HG02938 (cell line): ENCODE measurements at regions not wholly inside any gene's neighbourhood (a gene's known extent, or its start where the extent isn't known, plus 50 kb on each side); places are given as distances from the start of the nearest gene placed in this dataset.
A peak's percentile ranks its signal among the peaks of the same experiment; 100 is the strongest.
"Not testable (repeated sequence)": the region's sequence is repeated elsewhere in the genome, so short reads cannot be mapped to it uniquely, and the experiment has no call there.

Experiments
- ATAC-seq: cut with Tn5 transposase; IDR thresholded peaks from one replicate; pipeline ENCODE4 v1.9.1; 2021; ENCODE audit warnings: mild to moderate bottlenecking, moderate library complexity; ENCODE audit not compliant: unreplicated experiment

DNA sequence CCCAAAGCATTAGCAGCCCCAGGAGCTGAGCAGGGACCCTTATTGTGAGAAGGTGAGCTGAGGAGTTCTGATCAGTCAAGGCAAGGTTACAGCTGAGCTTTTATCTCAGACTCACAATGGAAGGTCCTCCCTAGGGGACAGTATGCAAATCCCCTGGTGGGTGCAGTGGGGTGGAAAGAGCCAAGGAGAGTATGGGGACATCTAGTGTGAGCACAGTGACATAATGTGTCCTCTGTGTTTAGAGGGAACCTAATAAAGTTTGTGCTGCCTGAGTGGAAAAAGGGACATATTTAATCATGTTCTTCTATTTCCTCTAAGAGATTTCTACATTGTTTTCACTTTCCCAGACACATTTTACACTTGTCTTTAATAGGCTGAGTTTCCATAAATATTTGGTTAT is 438.0 kb downstream of the RPIA start:
- ATAC-seq, result not testable (repeated sequence)

DNA sequence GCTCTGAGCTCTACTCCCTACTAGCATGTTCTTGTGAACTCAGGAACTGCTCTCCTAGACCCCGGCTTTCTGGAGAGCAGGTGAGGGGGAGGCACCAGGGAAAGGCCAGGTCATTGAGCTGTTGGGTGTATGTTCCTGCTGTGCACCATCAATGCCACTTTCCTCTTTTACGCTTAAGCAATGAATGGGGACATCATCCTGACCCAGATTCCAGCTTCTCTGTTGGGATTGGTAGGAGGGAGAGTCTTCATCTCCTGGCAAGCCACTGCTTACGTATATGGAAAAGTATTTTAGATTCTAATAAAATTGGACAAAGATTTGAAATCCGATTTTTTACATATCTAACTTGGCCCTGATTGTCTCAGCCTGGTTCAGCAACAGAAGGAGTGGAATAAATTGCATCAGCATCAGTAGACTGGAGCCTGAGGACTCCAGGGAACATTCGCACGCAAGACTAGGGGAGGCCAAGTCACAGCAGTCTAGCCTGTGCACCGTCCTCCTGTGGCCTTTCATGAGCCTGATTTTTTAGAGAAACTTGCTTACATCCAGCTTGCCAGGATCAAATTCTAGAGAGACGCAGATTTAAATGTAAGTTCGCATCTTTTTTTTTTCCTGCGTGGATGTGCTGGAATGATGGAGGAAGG is 439.3 kb downstream of the RPIA start:
- not testable (repeated sequence) for ATAC-seq

DNA sequence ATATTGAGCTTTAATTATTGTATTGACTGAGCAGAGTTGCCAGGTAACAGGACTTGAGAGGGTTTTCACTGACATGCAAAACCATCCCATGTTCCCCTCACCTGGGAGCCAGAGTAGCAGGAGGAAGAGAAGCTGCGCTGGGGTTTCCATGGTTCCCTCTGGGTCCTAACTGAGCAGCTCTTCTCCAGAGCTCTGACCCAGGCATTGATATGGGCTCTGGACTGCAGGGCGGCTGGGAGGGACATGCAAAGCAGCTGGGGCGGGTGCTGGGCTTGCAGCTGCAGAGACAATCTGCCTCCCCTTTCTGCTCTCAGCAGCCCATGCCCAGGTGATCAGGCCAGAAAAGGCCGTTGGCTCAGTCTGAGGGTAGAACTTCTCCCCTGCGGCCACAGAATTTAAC is 451.5 kb downstream of the RPIA start:
- ATAC-seq, result not testable (repeated sequence)

DNA sequence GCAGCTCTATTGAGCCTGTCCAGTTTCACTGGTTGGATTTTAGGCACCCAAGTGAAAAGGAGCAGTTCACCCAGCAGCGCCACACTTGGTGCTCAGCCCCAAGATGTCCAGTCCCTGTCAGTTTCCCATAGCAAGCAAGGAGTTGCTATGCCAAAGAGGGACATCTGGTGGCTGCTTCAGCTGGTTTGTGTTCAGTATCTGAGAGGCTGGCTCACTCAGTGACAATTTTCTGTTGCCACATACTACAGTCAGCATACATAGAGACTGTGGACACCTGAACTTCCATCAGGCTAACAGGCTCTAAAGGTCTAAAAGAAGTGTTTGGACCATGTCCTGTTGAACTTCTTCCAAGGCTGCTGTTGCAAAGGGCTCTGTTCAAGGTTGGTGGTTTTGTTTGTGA is 453.9 kb downstream of the RPIA start:
- ATAC-seq, result not testable (repeated sequence)

DNA sequence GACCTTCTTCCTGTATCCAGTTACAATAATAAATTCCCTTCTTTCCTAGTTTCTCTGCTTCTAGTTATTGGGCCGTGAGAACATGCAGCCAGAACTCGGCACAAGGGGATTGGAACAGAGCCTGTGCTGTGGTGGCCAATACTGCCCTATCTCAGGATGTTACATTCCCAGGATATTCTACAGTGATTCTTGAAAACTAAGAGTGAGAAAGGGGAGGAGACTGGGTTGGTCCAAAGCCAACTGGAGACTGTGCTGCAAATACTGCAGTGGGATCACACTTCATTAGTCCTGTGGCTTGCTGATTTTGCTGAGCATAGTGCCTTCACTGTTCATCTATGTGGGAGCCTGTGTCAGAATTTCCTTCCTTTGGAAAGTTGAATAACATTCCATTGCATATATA is 456.8 kb downstream of the RPIA start:
- not testable (repeated sequence) for ATAC-seq

DNA sequence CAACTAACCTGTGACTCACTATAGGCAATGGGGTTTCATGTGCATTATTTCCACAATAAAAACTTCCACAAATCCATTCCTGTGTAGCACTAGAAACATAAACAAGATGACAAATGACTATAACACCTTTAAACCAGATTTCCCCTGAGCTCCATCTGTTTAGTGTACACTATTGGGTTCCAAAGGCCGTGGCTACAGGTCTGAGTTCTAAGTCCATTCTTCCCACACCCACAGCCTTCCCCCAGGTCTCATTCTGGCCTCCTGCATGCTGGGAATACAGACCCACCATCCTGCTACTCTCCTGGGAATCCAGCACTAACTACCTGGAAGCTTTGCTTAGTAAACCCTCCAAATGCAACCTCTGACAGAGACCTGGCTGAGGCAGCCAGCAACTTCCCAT is 460.2 kb downstream of the RPIA start:
- ATAC-seq, result not testable (repeated sequence)

DNA sequence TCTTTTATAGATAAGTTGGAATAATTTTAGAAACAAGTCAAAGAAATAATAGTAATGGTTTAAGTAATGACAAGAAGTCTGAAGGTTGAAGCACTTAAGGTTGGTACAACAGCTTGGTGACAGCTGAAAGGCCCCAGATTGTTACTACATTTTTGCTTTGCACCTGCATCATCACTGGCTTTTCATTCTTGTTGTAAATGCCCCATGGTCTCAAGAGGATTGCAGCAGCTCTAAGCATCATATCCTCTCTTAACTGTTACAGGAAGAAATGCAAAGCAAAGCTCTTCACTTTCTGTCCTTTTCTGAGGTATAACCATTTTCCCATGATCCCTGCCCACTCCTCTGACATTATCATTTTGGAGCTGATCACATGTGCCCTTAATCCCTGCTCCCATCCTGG is 461.0 kb downstream of the RPIA start:
- not testable (repeated sequence) for ATAC-seq

DNA sequence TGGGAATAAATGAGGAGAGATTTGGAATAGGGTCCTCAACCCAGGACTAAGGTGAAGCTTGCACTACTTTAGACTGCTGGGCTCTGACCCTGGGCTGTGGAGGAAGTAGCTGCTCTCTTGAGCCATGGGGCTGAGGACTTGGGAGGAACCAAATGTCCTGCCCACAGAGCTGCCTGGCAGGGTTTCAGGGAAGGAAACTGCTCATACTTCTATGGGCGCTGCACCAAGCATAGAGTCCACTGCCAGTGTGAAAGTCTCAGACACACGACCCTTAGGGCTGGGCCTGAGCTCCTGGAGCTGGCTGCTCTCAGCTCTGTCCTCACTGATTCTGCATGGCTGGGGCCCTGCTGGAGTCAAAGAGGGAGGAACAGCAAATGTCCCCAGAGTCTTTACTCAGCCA is 461.7 kb downstream of the RPIA start:
- not testable (repeated sequence) for ATAC-seq

DNA sequence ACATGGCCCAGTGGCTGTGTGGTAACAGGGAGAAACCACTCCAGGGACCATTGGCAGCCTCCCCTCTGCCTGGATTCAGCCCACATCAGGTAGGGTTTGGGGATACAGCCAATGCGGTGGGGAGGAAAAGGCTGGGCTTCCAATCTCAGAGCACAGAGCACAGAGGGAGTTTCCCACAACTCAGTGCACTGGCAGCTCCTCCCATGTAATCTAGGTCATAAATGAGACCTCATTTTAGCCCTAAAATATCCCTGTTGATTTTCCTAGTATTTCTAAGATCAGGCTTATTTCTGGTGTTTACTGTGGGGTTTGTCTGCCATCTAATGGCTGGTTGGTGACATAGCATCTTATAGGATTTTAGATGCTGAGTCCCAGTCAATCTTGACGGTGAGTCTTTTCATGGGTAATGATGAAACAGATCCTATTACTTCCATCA is 462.8 kb downstream of the RPIA start:
- not testable (repeated sequence) for ATAC-seq

DNA sequence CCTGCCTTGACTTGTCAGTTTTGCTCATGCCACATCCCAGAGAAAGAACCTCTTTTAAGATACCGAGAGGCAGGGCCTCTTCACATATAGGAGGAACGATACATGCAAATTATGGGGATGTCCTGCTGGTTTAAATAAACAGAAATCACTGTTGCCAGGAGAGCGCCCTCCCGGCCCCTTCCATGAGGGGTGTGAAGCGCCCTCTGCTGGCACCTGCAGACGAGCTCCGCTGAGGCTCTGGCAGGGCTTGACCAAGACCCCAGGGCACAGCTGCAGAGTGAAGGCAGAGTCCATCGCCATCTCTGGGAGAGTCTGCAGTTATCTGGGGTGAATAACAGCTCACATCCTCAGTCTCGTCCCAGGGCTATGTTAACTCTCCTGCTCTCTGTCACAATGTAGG is 468.8 kb downstream of the RPIA start:
- ATAC-seq, result peak; percentile 82

DNA sequence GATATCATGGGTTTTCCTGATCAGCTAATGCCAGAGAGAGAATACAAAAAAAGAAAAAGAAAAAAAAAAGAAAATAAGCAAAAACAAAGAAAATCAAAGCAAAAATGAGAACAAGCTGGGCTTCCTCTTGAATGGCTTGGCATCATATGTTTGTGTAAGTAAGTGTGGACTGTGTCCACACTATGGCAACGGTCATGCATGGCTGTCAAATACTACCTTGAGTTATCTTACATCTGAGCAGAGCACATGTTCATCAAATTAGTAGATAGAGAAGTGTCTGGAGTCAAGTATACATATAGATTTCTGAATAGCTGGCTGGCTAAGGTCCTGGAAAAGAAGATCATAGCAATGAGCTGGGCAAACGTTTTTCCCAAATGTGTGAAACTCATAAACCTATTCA is 470.2 kb downstream of the RPIA start:
- not testable (repeated sequence) for ATAC-seq

DNA sequence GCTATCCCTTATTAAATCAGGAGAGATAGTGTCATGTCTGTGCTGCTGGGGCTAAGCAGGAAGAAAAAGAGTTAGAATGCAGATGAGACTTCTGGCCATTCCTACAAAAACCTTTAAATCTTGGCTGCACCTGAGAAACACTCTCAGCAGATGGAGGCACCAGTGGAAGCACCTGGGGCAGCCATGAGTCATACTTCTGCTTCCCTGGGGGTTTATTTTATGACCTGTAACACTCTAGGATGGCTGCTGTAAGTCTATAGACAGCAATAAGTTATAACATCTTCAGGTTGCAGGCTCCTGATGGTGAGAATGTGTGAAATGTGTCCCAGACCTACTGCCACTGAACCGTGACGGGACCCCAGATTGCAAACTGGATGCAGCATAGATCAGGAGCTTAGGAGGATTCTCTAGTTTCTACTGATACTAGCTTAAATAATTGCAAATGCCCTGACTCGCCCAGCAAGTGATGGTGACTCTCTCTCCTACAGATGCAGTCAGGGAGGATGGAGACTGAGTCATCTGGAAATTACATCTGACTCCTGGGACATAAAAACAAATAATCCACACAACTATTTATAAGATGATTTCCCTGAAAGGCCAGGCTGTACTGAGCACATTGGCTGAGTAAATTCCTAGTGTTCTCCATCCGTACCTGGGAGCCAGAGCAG is 479.2 kb downstream of the RPIA start:
- not testable (repeated sequence) for ATAC-seq

DNA sequence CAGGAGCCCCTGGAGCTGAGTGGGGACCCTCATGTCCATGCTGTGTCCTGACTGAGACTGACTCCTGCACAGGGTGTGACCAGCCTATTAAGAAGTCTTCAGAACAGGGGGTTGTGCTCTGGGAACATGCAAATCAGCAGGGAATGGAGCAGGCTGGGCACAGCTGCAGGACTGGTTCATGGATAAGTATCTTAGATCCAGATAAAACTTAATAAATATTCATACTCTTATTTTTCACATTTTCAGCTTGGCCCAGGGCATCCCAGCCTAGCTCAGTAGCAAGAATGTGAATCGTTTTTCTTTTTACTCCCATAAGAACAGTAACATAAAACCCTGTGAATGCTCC is 479.7 kb downstream of the RPIA start:
- ATAC-seq, result not testable (repeated sequence)

DNA sequence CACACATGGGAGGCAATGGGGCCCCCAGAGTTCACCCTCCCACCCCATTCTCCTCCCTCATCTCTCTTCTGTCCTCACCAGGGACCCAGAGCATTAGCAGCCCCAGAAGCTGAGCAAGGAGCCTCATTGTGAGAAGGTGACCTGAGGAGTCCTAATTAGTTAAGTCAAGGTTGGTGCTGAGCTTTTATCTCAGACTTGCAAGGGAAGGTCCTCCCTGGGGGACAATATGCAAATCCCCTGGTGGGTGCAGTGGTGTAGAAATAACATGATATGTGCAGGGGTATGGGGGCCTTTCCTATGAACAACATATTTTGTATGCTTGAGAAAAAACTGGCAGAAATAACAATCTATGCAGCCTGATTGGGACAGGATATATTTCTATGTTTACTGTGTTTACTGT is 485.5 kb downstream of the RPIA start:
- not testable (repeated sequence) for ATAC-seq

DNA sequence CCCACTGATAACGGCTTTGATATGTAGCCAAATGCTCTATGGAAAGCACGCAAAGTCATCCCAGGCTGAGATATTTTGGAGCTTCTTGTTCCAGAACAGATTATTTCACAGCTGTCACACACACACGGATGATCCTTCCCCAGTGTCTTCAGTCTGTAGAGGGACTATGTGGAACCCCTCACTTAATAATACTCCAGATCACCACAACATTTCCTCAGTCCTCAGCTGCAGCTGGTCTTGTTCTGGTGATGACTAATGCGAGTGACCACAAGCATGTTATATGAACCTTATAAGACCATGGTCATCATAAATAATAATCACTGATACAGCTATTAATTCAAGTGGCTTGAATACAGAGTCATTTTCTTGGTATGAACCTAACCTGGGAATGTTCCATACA is 490.7 kb downstream of the RPIA start:
- ATAC-seq, result not testable (repeated sequence)

DNA sequence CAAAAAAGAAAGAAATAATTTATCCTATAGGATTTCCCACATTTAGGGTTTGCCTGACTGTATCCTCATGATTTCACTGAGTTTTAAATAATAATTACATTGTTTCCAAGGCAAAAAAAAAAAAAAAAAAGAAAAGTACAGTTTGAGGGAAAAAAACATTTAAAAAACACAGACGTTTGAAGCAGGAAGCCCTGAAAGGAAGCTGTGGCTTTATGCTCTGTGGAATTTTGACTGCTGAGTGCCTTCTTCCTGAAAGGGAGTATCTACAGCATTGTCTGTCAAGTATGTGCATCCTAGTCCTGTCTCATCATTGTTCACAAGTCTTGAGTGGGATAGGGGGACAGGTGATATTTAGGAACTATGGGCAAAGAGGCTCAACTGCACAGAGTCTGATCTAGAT is 493.3 kb downstream of the RPIA start:
- ATAC-seq, result not testable (repeated sequence)

DNA sequence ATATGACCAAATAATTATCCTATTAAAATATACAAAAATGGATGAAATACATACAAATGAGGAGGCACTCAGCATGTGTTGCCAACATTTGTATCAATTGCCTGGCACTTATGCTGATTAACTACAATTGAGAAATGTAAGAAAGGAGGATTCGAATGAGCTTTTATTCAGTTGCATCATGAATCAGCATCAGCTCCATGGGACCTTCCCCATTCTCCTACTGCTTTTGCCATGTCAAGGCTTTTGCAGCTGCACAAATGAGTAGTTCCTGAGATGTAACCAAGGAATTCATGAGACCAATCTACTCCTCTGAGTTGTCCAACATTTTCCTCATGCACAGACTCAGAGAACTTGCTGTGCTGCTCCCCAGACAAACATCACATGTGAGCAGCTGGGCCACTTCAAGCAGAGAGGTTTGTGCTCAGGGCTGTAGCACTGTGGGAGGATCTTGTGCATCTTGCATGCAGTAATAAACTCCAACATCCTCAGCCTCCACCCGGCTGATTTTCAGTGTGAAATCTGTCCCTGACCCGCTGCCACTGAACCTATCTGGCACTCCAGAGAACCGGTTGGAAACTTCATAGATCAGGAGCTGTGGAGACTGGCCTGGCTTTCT is 504.3 kb downstream of the RPIA start:
- not testable (repeated sequence) for ATAC-seq

DNA sequence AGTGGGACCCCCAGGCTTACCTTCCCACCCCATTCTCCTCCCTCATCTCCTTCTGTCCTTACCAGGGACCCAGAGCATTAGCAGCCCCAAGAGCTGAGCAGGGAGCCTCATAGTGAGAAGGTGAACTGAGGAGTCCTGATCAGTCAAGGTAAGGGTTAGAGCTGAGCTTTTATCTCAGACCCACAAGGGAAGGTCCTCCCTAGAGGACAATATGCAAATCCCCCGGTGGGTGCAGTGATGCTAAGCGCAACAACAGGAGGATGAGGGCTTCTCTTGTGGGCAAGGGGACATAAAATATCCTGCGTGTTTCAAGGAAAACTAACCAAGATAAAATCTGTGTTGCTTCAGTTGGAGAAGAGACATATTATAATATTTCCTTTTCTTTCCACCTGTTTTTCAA is 505.2 kb downstream of the RPIA start:
- not testable (repeated sequence) for ATAC-seq

DNA sequence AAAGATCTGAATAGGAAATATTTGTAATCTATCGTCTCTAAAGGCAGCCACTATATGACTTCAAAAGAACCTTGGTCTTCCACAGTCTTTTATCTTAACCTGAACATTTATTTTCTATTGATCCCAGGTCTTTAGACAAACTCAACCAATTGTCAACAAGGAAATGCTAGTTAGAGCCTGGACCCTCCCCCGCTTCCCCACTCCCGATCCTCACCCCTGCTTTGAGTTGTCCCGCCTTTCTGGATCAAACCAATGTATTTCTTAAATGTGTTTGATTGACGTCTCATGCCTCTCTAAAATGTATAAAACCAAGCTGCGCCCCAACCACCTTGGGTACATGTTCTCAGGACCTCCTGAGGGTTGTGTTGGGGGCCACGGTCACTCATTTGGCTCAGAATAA is 506.6 kb downstream of the RPIA start:
- not testable (repeated sequence) for ATAC-seq

DNA sequence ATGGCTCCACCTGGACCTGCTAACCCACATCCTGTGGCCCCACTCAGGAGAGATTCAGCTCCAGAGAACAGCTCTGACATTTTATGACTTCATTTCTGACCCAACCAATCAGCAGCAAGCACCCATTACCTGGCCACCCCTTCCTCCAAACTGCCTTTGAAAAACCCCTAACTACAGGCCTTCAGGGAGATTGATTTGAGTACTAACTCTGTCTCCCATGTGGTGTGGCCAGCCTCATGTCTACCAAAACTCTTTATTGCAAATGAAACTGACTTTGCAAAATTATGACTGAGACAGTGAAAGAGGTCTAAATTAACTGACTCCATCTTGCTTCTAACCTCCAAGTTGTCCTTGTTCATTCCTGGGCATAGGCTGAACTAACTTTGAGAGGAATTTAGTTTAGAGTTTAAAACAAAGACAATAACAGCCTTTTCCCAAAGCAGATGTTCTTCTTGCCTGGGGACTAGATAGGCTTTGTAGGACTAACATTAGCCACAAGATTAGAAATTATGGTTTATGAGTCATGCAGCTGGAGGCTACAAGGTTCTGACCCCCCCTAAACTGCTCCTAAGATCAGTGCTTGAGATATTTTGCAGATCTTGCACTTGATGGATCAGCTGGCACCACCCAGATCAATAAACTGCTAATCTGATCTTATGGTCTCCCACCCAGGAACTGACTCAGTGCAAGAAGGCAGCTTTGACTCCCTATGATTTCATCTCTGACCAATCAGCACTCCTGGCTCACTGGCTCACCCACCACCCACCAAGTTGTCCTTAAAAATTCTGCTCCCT is 508.2 kb downstream of the RPIA start:
- not testable (repeated sequence) for ATAC-seq

DNA sequence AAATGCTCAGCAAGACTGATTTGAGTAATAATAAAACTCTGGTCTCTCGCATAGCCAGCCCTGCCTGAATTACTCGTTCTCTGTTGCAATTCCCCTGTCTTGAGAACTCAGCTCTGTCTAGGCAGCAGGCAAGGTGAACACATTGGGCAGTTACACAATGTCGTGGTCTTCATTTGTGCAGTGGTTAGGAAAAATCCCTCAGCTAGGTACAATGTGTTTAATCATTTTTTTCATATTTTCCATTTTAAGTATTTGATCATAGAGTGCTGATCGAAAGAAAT is 508.7 kb downstream of the RPIA start:
- ATAC-seq, result not testable (repeated sequence)

DNA sequence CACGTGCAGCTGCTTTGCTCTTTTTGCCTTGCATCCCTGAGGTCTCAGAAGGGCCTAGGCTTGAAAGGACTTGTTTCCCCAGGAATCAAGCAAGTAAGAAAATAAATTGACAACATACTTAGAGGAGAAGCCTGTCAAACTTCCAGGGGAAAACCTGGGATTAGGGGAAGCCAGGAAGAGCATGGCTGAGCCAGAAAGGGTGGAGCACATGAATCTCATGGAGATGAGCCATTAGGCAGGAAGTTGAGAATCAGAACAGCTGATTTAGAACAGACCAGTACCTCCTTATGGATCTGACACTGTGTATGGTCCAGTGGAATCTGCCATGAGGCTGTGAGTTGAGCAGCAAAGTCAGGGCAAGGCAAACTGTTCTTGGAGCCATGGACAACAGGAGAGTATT is 511.0 kb downstream of the RPIA start:
- not testable (repeated sequence) for ATAC-seq
